Osteocyte (in vitro differentiated cells): ENCODE measurements at regions not wholly inside any gene's neighbourhood (a gene's known extent, or its start where the extent isn't known, plus 50 kb on each side); places are given as distances from the start of the nearest gene placed in this dataset.

Experiments used
- DNase-seq: peaks from one replicate; pipeline ENCODE4 v3.0.0; 2021; ENCODE audit warnings: mixed read lengths; ENCODE audit not compliant: unreplicated experiment; ENCODE audit errors: extremely low spot score
- H3K27ac Mint-ChIP-seq: one replicate; pipeline ENCODE4 v1.8.0; 2021; ENCODE audit warnings: mild to moderate bottlenecking, mixed read lengths; ENCODE audit not compliant: unreplicated experiment
- H3K27me3 Mint-ChIP-seq: one replicate; pipeline ENCODE4 v1.8.0; 2021; ENCODE audit warnings: mixed read lengths; ENCODE audit not compliant: unreplicated experiment
- H3K36me3 Mint-ChIP-seq: one replicate; pipeline ENCODE4 v1.8.0; 2021; ENCODE audit warnings: mixed read lengths; ENCODE audit not compliant: unreplicated experiment
- H3K4me1 Mint-ChIP-seq: one replicate; pipeline ENCODE4 v1.8.0; 2021; ENCODE audit warnings: mixed read lengths; ENCODE audit not compliant: unreplicated experiment
- H3K4me3 Mint-ChIP-seq: one replicate; pipeline ENCODE4 v1.8.0; 2021; ENCODE audit warnings: mild to moderate bottlenecking, moderate library complexity, mixed read lengths; ENCODE audit not compliant: unreplicated experiment
- H3K9me3 Mint-ChIP-seq: one replicate; pipeline ENCODE4 v1.8.0; 2021; ENCODE audit warnings: mixed read lengths; ENCODE audit not compliant: unreplicated experiment
- TF ChIP-seq, protein P1 (sequence below): fragments of 200-600 bp; sonication (generic); IDR thresholded peaks from 2 replicates; pipeline ENCODE4 v1.5.0; 2021; ENCODE audit warnings: antibody characterized with exemption, mild to moderate bottlenecking, moderate library complexity

DNA sequence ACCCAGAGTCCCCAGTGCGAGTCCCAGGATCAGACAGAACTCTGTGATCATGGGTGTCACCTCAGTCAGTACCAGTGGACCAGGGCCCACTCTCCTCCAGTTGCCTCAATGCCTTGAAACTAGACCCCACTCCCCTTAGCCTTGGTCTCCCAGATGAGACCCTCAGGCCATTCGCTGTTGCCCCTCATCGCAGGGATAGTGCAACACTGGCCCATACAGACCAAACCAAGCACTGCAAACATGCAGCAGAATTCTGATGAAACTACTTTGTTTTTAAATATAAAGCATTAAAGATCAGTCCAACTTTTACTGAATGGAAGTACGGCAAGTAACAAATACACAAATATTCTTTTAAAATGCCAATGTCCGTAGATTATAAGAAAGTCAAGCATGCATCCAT lies 101.2 kb upstream of the NT5E start:
- Mint-ChIP-seq H3K27ac (no peak overlapping the region), H3K4me1 (no peaks in the 10 kb centered on the region), H3K4me3 (no peak overlapping the region), H3K27me3 (no peaks in the 10 kb centered on the region), H3K36me3 (no peaks in the 10 kb centered on the region), H3K9me3 (no peaks in the 10 kb centered on the region)
- DNase-seq = no peak
- TF ChIP-seq, protein P1, sequence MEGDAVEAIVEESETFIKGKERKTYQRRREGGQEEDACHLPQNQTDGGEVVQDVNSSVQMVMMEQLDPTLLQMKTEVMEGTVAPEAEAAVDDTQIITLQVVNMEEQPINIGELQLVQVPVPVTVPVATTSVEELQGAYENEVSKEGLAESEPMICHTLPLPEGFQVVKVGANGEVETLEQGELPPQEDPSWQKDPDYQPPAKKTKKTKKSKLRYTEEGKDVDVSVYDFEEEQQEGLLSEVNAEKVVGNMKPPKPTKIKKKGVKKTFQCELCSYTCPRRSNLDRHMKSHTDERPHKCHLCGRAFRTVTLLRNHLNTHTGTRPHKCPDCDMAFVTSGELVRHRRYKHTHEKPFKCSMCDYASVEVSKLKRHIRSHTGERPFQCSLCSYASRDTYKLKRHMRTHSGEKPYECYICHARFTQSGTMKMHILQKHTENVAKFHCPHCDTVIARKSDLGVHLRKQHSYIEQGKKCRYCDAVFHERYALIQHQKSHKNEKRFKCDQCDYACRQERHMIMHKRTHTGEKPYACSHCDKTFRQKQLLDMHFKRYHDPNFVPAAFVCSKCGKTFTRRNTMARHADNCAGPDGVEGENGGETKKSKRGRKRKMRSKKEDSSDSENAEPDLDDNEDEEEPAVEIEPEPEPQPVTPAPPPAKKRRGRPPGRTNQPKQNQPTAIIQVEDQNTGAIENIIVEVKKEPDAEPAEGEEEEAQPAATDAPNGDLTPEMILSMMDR = no peak

DNA sequence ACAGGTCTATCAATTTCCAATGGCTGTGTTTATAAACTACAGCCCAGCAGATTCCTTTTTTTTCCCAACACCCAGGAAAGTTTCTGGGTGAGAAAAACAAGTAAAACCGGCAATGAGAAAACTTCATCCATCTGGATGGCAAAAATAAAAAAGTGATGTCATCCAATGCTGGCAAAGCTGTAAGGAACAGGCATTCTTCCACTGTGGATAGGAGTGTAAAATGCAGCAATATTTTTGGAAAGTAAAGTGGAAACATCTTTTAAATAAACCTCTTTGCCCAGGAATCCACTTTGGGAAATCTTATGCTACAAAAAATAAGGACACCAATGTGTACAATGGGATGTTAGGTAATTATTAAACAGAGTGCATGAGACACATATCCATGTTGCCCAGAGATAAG lies 102.1 kb upstream of the NT5E start:
- TF ChIP-seq, protein P1 = no peak

DNA sequence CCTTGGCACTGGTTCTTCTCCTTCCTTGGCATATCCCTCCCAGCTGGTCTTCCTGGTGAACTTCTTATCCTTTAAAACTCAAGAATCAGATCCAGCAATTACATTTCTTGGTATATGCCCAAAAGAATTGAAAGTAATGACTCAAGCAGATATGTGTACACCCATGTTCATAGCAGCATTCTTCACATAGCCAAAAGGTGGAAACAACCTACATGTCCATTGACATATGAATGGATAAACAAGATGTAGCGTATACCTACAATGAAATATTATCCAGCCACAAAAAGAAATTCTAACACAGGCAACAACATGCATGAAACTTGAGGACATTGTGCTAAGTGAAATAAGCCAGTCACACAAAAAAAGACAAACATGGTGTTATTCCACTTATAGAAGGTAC lies 103.7 kb upstream of the NT5E start:
- no peak for DNase-seq
- Mint-ChIP-seq H3K9me3 (no peaks in the 10 kb centered on the region), H3K27ac (no peak overlapping the region), H3K4me3 (no peak overlapping the region), H3K27me3 (peaks cover 14% of the 10 kb centered on the region), H3K4me1 (no peaks in the 10 kb centered on the region), H3K36me3 (no peaks in the 10 kb centered on the region)
- TF ChIP-seq, protein P1 = no peak

More for the DNA sequence above, 102.1 kb upstream of the NT5E start:
- H3K36me3 Mint-ChIP-seq = no peaks in the 10 kb centered on the region
- H3K27ac Mint-ChIP-seq = no peak overlapping the region
- no peak for DNase-seq
- no peaks in the 10 kb centered on the region for H3K27me3 Mint-ChIP-seq
- no peaks in the 10 kb centered on the region for H3K4me1 Mint-ChIP-seq
- no peak overlapping the region for H3K4me3 Mint-ChIP-seq
- no peaks in the 10 kb centered on the region for H3K9me3 Mint-ChIP-seq

DNA sequence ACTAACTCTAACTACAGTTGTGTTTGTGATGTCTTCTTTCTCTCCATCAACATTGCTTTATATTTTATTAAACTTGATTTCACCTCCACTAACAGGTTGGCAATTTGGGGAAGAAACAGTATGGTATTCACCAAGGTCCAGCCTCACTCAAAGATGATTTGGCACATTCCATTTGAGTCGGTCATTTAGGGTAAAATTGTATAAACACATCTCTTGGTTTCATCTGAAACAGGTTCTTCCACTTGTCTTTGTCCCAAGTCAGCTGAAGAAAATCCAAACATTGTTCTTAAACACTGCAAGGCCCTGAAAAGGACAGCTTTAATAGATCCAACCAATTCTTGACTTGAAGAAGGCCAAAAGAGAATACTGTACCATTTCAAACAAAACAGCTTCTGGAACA lies 104.9 kb upstream of the NT5E start:
- TF ChIP-seq, protein P1 = no peak
- H3K27ac Mint-ChIP-seq = no peak overlapping the region
- H3K4me1 Mint-ChIP-seq = no peaks in the 10 kb centered on the region
- H3K4me3 Mint-ChIP-seq = no peak overlapping the region
- DNase-seq = no peak
- no peaks in the 10 kb centered on the region for H3K9me3 Mint-ChIP-seq
- no peaks in the 10 kb centered on the region for H3K36me3 Mint-ChIP-seq
- H3K27me3 Mint-ChIP-seq = peaks cover 18% of the 10 kb centered on the region

- no peaks in the 10 kb centered on the region for H3K9me3 Mint-ChIP-seq
- TF ChIP-seq, protein P1 = no peak
- no peaks in the 10 kb centered on the region for H3K4me1 Mint-ChIP-seq
- no peaks in the 10 kb centered on the region for H3K36me3 Mint-ChIP-seq
- no peak overlapping the region for H3K4me3 Mint-ChIP-seq
- DNase-seq = no peak
- H3K27ac Mint-ChIP-seq = no peak overlapping the region
- peaks cover 24% of the 10 kb centered on the region for H3K27me3 Mint-ChIP-seq
Measured at GRCh38 chr6:85343428-85343827, 106.5 kb upstream of the NT5E start.
